SK-N-MC (cell line): ENCODE measurements at regions not wholly inside any gene's neighbourhood (a gene's known extent, or its start where the extent isn't known, plus 50 kb on each side); places are given as distances from the start of the nearest gene placed in this dataset.

Source experiments
- EZH2 ChIP-seq: fragments of 200-600 bp; sonication (generic); IDR thresholded peaks from one replicate; pipeline ENCODE4 v1.6.1; 2017; ENCODE audit warnings: antibody characterized with exemption
- FOXP2 ChIP-seq: optimal IDR thresholded peaks from 2 replicates; pipeline ENCODE3; 2011; ENCODE audit warnings: mild to moderate bottlenecking, moderate library complexity; ENCODE audit not compliant: insufficient read depth; ENCODE audit errors: extremely low read length, control extremely low read depth
- POLR2AphosphoS5 ChIP-seq: IDR thresholded peaks from 2 replicates; pipeline ENCODE4 v1.6.1; 2012; ENCODE audit warnings: mild to moderate bottlenecking, low read depth, low read length, borderline replicate concordance

GRCh38 chr5:72597456-72597948, 90.3 kb upstream of the ZNF366 start:
- TF ChIP-seq EZH2 (no peak), POLR2AphosphoS5 (no peak), FOXP2 (no peak)
